Left lung (tissue), 4 donors: ENCODE measurements at regions not wholly inside any gene's neighbourhood (a gene's known extent, or its start where the extent isn't known, plus 50 kb on each side); places are given as distances from the start of the nearest gene placed in this dataset.

Source experiments
- ATAC-seq: fragments of 200-7000 bp; cut with Tn5 transposase; one replicate; pipeline ENCODE4 v1.9.1; 2020; ENCODE audit warnings: moderate library complexity
- DNase-seq, 4 donors: peaks; one replicate each; pipeline ENCODE4 v3.0.0-alpha.2; 2013 to 2020
- H3K27ac ChIP-seq, 2 donors: fragments of 200-600 bp; sonication (generic) in 1 of 2; one replicate each; pipeline versions ENCODE4 v1.5.0 to v1.8.0; 2020 to 2021
- H3K27me3 ChIP-seq, 2 donors: fragments of 200-600 bp; sonication (generic) in 1 of 2; one replicate each; pipeline versions ENCODE4 v1.5.0 to v1.8.0; 2020 to 2021
- H3K36me3 ChIP-seq, 2 donors: fragments of 200-600 bp; sonication (generic) in 1 of 2; one replicate each; pipeline versions ENCODE4 v1.5.0 to v1.8.0; 2020 to 2021
- H3K4me1 ChIP-seq, 2 donors: fragments of 200-600 bp; one replicate each; pipeline ENCODE4 v1.8.0; 2021
- H3K4me3 ChIP-seq, 2 donors: fragments of 200-600 bp; sonication (generic) in 1 of 2; one replicate each; pipeline versions ENCODE4 v1.5.0 to v1.8.0; 2020 to 2021; ENCODE audit warnings: mild to moderate bottlenecking in 1 of 2
- H3K9me3 ChIP-seq, 2 donors: fragments of 200-600 bp; sonication (generic) in 1 of 2; one replicate each; pipeline versions ENCODE4 v1.5.0 to v1.8.0; 2020 to 2021
- intact Hi-C, 2 donors: fragments of 100-400 bp; cut with DNase I; formaldehyde crosslinking; loops; one replicate each; pipeline versions ENCODE4 v1.11.2 to v1.14.2; 2022
- TF ChIP-seq, protein P1 (sequence below), 2 donors: fragments of 200-600 bp; sonication (generic) in 1 of 2; IDR thresholded peaks; one replicate each; pipeline versions ENCODE4 v1.5.0 to v1.8.0; 2021; ENCODE audit warnings: antibody characterized with exemption in 2 of 2
- donor health status: DM: no; HTN: yes; CAD: no.
- donor health status: DM: no; HTN: no; CAD: no.

DNA sequence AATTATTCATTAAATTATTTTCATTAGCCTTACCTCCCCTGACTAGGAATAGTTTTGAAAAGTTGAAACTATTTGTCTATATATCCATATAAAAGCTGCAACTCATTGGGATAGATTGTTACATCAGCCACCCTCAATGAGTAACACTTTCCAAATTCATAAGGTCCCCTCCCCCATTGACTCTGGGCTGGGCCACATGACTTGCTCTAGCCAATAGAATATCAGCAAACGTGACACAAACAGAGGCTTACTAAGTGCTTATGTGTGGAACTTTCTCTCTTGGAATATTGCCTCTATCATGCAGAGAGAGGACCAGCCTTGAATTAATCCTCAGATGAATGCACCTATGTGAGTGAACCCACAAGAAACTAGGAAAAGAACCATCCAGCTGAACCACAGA lies 213.7 kb downstream of the CCDC59 start:
- TF ChIP-seq, protein P1, sequence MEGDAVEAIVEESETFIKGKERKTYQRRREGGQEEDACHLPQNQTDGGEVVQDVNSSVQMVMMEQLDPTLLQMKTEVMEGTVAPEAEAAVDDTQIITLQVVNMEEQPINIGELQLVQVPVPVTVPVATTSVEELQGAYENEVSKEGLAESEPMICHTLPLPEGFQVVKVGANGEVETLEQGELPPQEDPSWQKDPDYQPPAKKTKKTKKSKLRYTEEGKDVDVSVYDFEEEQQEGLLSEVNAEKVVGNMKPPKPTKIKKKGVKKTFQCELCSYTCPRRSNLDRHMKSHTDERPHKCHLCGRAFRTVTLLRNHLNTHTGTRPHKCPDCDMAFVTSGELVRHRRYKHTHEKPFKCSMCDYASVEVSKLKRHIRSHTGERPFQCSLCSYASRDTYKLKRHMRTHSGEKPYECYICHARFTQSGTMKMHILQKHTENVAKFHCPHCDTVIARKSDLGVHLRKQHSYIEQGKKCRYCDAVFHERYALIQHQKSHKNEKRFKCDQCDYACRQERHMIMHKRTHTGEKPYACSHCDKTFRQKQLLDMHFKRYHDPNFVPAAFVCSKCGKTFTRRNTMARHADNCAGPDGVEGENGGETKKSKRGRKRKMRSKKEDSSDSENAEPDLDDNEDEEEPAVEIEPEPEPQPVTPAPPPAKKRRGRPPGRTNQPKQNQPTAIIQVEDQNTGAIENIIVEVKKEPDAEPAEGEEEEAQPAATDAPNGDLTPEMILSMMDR (IDR thresholded peaks at IDR 0.05), result no peak
- Histone ChIP-seq H3K4me3 (no peak overlapping the region), H3K4me1 (no peaks in the 10 kb centered on the region), H3K36me3 (no peaks in the 10 kb centered on the region), H3K9me3 (no peaks in the 10 kb centered on the region), H3K27ac (no peak overlapping the region), H3K27me3 (no peaks in the 10 kb centered on the region)
- intact Hi-C loops, result no loop called here
- no peak for DNase-seq
- no peak for ATAC-seq

- ATAC-seq, result no peak
- H3K27me3 ChIP-seq, result no peaks in the 10 kb centered on the region
- intact Hi-C loops, result no loop called here
Measured at GRCh38 chr12:82132390-82132789, 225.8 kb downstream of the CCDC59 start.

DNA sequence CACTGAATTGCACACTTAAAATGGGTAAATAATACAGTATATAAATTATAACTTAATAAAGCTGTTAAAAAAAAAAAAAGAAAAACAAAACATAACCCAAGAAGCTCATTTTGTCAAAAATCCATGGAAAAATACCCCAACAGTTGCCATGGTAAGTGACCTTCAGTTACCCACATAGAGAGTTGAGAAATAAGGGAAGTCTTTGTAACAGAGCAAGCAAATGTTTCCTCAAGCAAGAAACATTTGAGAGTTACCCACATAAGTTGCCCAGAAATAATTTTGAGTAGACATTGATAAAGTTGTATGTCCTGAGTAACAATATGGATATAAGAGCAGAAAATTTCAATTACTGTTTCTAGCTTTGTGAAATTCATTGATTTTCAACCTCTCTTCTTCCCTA lies 227.4 kb downstream of the CCDC59 start:
- intact Hi-C loops, result no loop called here
- no peak overlapping the region for H3K27ac ChIP-seq
- H3K27me3 ChIP-seq, result no peaks in the 10 kb centered on the region
- H3K4me1 ChIP-seq, result no peaks in the 10 kb centered on the region
- TF ChIP-seq, protein P1 (IDR thresholded peaks at IDR 0.05), result no peak
- DNase-seq (no peak), ATAC-seq (no peak)
- no peaks in the 10 kb centered on the region for H3K36me3 ChIP-seq
- no peak overlapping the region for H3K4me3 ChIP-seq
- peaks cover 0 to 9% of the 10 kb centered on the region in 2 donors for H3K9me3 ChIP-seq

More at GRCh38 chr12:82132390-82132789, 225.8 kb downstream of the CCDC59 start:
- TF ChIP-seq, protein P1 (IDR thresholded peaks at IDR 0.05), result no peak
- H3K27ac ChIP-seq, result no peak overlapping the region
- H3K4me1 ChIP-seq, result no peaks in the 10 kb centered on the region
- H3K36me3 ChIP-seq, result no peaks in the 10 kb centered on the region
- no peak for DNase-seq
- peaks cover 0 to 3% of the 10 kb centered on the region in 2 donors for H3K9me3 ChIP-seq
- H3K4me3 ChIP-seq, result no peak overlapping the region

DNA sequence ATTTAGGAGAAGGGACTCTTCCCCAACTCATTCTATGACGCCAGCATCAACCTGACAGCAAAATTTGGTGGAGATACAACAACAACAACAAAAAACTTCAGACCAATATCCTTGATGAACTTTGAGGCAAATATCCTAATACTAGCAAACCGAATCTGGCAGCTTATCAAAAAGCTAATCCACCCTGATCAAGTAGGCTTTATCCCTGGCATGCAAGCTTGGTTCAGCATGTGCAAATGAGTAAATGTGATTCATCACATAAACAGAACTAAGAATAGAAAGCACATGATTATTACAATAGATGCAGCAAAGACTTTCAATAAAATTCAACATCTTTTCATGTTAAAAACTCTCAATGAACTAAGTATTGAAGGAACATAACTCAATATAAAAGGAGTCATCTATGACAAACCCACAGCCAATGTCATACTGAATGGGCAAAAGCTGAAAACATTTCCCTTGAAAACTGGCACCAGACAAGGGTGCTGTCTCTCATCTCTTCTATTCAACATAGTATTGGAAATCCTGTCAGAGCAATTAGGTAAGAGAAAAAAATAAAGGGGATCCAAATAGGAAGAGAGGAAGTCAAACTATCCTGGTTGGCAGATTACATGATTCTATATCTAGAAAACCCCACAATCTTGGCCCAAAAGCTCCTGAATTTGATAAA lies 233.3 kb downstream of the CCDC59 start:
- DNase-seq (no peak), ATAC-seq (no peak)
- no peak overlapping the region for H3K27ac ChIP-seq
- no peaks in the 10 kb centered on the region for H3K27me3 ChIP-seq
- H3K36me3 ChIP-seq, result no peaks in the 10 kb centered on the region
- peaks cover 0 to 20% of the 10 kb centered on the region in 2 donors for H3K9me3 ChIP-seq
- TF ChIP-seq, protein P1 (IDR thresholded peaks at IDR 0.05), result no peak
- H3K4me1 ChIP-seq, result no peaks in the 10 kb centered on the region
- H3K4me3 ChIP-seq, result no peak overlapping the region
- intact Hi-C loops, result no loop called here

DNA sequence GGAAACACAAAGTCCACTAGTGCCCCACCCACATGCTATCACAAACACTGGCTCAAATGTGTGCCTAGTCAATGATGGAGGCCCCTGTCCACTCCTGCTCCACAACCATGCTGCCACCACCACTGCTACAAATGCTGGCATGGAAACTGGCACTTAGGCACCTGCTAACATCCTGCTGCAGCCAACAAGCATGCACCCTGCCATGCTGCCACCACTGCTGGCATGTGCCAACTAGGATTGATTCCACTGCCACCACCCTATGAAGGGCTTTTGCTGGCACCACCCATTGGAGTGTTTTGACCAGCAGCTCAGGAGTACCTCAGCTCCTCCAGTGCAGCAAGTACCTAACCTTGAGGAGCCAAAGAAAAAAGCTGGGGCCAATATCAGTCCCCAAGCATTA lies 236.6 kb downstream of the CCDC59 start:
- peaks cover 0 to 11% of the 10 kb centered on the region in 2 donors for H3K9me3 ChIP-seq
- no peaks in the 10 kb centered on the region for H3K4me1 ChIP-seq
- no peak overlapping the region for H3K4me3 ChIP-seq
- intact Hi-C loops, result no loop called here
- H3K27ac ChIP-seq, result no peak overlapping the region
- TF ChIP-seq, protein P1 (IDR thresholded peaks at IDR 0.05), result no peak
- H3K36me3 ChIP-seq, result no peaks in the 10 kb centered on the region
- ATAC-seq (no peak), DNase-seq (no peak)
- H3K27me3 ChIP-seq, result no peaks in the 10 kb centered on the region
